Amniotic epithelial cell (primary cell): ENCODE measurements at regions not wholly inside any gene's neighbourhood (a gene's known extent, or its start where the extent isn't known, plus 50 kb on each side); places are given as distances from the start of the nearest gene placed in this dataset.
A peak's percentile ranks its signal among the peaks of the same experiment; 100 is the strongest.

Source experiments
- DNase-seq: peaks from one replicate; pipeline ENCODE4 v3.0.0-alpha.2; 2010; ENCODE audit warnings: low read depth

DNA sequence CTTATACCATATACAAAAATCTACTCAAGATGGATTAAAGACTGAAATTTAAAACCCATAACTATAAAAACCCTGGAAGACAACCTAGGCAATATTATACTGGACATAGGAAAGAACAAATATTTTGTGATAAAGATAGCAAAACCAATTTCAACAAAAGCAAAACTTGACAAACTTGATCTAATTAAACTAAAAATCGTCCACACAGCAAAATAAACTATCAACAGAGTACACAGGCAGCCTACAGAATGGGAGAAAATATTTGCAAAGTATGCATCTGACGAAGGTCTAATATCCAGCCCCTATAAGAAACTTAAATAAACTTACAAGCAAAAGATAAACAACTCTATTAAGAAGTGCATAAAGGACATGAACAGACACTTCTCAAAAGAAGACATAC is 240.1 kb downstream of the HGF start:
- DNase-seq, result no peak

GRCh38 chr7:81527651-81528050 is 242.2 kb downstream of the HGF start:
- no peak for DNase-seq

- DNase-seq, result no peak
Observed at GRCh38 chr7:81526971-81527370, 242.9 kb downstream of the HGF start.

- no peak for DNase-seq
Observed at GRCh38 chr7:81525841-81526240, 244.0 kb downstream of the HGF start.

- no peak for DNase-seq
Observed at GRCh38 chr7:81519886-81520285, 250.0 kb downstream of the HGF start.

- no peak for DNase-seq
Observed at GRCh38 chr7:81516898-81517297, 252.9 kb downstream of the HGF start.

- peak; percentile 93 for DNase-seq
Observed at GRCh38 chr7:81515009-81515408, 254.8 kb downstream of the HGF start.

- DNase-seq, result peak; percentile 65
Observed at GRCh38 chr7:81514546-81514945, 255.3 kb downstream of the HGF start.

- no peak for DNase-seq
Observed at GRCh38 chr7:81510122-81510521, 259.7 kb downstream of the HGF start.

DNA sequence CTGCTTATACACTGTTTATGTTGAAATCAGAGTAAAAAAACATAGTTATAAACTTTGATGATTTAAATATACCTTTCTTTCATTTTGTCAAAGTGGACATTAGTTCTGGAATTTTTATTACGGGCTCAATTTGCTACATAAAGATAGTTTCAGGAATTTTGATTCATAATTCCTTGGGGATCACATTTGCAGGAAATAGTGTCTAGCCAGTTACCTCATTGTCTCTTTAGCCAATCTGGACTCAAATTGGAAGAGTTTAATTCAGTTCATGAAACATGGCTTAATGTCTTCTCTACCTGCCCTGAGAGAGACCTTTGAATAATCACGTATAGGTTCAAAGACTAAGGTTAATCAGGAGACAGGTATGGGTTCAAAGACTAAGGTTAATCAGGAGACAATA is 262.6 kb downstream of the HGF start:
- no peak for DNase-seq

- no peak for DNase-seq
Observed at GRCh38 chr7:81506609-81507008, 263.2 kb downstream of the HGF start.

DNA sequence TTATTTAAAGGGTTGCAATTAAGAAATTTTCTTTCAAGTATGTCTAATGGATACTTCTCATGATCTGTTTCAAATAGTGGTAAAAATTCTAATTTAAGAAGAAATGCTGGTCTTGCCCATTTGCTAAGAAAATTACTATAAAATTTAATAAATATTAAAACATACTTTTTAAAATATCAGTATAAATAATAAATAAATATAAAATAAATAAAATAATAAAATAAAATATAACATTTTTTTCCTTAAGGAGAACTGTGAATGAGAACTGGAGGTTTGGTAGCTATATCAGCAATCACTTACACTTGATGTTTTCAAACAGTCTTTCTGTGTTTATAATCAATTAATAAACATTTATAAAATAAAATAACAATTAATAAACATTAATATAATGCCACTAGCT is 266.1 kb downstream of the HGF start:
- DNase-seq, result no peak

GRCh38 chr7:81503336-81503735 is 266.5 kb downstream of the HGF start:
- DNase-seq, result no peak

- peak; percentile 59 for DNase-seq
Observed at GRCh38 chr7:81501220-81501619, 268.6 kb downstream of the HGF start.

DNA sequence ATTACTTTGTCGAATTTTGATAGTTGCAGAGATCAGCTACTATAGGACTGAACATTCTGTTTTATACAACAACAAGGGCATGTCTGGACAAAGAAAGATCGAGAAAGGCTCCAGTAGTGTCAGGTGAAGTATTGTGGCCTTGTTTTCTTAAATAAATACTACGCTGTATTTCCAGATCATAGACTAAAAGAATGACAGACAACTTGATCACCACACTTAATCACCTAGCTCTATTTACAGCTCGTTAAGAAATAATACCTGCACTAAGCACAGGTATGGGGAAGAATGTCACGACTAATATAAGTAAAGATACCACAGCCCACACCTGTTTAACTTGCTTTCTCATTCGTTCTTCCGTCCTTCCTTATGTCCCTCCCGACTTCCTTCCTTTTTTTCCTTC is 269.2 kb downstream of the HGF start:
- DNase-seq, result no peak

DNA sequence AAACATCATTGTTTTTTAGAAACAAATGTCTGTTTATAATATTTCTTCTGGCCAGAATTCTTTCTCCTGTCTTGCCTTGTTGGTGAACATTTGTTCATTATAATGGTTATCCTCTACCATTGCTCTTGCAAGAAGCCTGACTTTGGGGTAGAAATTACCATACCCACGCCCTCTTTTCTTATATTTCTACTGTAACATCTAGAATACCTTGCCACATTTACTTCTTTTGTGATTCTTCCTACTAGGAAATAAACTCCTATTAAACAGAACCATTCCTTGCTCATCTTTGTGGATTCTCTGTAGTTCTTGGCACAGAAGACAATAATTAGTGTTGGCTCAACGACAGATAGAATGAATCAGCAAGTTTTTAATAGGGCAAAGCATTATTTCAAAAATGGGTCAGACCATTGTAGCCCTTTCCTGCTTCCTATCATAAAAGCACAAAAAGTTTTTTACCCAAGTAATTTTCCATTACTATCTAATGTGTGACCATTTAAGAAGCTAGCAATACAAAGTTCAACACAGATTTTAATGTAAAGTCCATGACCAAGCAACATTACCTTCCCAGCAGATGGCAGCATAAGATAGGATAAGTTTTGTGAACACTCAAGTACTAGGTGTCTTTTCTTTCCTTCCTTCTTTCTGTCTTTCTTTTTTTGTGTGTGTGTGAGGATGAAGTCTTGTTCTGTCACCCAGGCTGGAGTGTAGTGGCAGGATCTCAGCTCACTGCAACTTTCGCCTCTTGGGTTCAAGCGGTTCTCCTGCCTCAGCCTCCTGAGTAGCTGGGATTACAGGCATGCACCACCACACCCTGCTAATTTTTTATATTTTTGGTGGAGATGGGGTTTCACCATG is 270.4 kb downstream of the HGF start:
- peak; percentile 81 for DNase-seq

GRCh38 chr7:81498176-81498575 is 271.7 kb downstream of the HGF start:
- DNase-seq, result no peak

DNA sequence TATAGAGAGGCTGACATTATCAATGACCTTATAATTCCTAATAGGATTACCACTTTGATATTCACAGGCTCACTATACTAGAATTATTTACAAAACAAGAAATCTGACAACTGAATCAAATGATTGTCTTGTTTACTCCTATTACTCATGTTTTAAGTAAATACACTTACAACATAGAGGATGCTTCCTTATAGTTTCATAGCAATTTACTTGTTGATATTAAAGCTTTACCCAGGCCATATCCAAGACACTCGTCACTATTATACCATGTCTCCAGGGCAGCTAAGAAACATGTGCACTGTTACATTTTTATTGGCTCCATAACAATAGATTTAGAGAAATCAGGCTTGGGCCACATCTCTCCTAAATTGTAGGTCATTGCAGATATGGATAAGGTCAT is 276.9 kb downstream of the HGF start:
- DNase-seq, result no peak

- DNase-seq, result no peak
Observed at GRCh38 chr7:81492240-81492639, 277.6 kb downstream of the HGF start.

GRCh38 chr7:81491573-81491972 is 278.3 kb downstream of the HGF start:
- DNase-seq, result no peak

DNA sequence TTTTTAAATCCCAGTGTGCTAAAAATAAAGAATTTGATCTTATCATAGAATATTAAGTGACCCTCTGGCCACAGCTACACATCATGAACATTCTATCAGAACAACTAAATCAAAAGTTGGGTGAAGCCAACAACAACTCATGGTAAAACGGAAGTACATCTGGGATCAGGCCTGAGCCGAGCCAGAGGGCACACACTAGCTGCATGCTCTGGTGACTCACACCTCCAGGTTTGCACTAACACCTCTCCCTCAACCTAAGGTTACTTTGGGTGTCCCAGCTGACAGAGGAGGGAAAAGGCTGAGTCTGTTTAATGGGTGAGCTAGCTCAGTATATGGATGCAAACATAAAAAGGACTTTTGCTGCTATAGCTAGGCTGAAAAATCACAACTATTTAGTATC is 281.6 kb downstream of the HGF start:
- no peak for DNase-seq

DNA sequence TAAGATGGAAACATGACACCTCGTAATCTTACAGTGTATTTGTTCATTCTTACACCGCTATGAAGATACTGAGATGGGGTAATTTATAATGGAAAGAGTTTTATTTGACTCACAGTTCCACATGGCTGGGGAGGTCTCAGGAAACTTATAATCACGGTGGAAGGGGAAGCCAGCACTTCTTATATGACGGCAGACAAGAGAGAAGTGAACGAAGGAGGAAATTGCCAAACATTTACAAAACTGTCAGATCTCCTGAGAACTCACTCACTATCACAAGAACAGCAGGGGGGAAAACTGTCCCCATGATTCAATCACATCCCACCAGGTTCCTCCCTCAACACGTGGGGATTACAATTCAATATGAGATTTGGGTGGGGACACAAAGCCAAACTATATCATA is 282.3 kb downstream of the HGF start:
- DNase-seq, result no peak

DNA sequence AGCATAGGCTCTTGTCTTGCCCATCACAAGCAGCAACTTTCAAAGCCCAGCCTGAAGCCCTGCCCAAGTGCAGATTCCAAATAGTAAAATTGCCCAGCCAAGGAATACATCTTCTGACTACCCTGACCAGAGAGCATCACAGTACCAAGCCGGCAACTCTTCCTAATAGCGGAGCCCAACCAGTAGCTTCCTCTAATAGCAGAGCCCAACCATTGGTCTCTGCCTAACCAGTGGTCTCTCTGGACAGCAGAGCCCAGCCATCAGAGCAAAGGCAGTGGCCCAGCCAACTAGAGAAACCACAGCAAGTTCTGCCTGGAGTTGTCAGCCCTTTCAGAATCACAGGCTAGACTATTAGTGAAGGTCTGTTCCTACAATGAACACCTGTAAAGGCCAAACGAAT is 285.6 kb downstream of the HGF start:
- peak; percentile 74 for DNase-seq

DNA sequence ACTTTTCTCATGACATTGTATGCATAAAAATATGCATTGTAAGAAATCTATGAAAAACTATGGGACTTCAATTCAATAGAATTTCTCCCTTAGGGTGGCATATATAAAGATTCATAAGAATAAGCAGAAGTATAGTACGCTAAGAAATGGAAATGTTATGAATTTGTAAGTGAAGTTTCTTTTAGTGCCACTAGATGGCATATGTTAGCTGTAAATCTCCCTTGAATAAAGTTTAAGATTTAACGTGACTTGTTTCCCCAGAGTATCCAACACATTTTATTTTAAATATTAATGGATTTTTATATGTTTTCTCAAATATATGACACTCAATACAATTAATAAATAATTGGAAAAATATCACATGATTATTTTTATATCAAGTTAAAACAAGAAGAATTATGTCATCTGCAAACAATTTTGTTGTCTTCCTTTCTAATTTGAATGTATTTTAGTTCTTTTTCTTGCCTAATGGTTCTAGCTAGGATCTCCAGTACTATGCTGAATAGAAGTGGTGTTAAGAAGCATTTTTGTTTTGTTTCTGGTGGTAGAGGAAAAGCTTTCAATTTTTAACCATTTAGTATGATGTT is 287.2 kb downstream of the HGF start:
- DNase-seq, result peak; percentile 38
